HEK293 (cell line): ENCODE measurements at regions not wholly inside any gene's neighbourhood (a gene's known extent, or its start where the extent isn't known, plus 50 kb on each side); places are given as distances from the start of the nearest gene placed in this dataset.

Experiments used
- CTCF ChIA-PET: fragments of 350-600 bp; formaldehyde crosslinking; extraction: SDS; loops from one replicate; lab custom pipeline; 2021; ENCODE audit warnings: antibody characterized with exemption; lab: Yijun Ruan, JAX
- POLR2A ChIA-PET: fragments of 300-600 bp; formaldehyde crosslinking; extraction: SDS; loops from one replicate; lab custom pipeline; 2020; ENCODE audit warnings: antibody characterized with exemption, inconsistent platforms; lab: Yijun Ruan, JAX
- H3K27ac ChIP-seq: fragments of 200-500 bp; sonication (Bioruptor generic); 2 replicates; pipeline ENCODE4 v1.5.1; 2014; ENCODE audit warnings: low read depth, low read length, control low read depth, inconsistent platforms; ENCODE audit errors: extremely low read depth
- H3K36me3 ChIP-seq, 2 experiments: fragments of 200-500 bp in 1 of 2; sonication (Bioruptor generic) in 1 of 2; 1 replicate in 1 of 2; 2 replicates in 1 of 2; pipeline ENCODE4 v1.5.1; 2014 to 2017; ENCODE audit warnings: inconsistent platforms in 2 of 2, low read length in 2 of 2; ENCODE audit not compliant: control insufficient read depth in 2 of 2, insufficient read depth in 1 of 2
- H3K4me1 ChIP-seq: fragments of 200-500 bp; sonication (Bioruptor generic); 2 replicates; pipeline ENCODE4 v1.5.1; 2014; ENCODE audit warnings: mild to moderate bottlenecking, low read length, inconsistent platforms; ENCODE audit not compliant: control insufficient read depth, insufficient read depth
- H3K4me3 ChIP-seq: 2 replicates; pipeline ENCODE4 v1.5.1; 2011; ENCODE audit warnings: low read depth, mild to moderate bottlenecking, control low read depth, low read length, moderate library complexity
- H3K9me3 ChIP-seq: fragments of 200-500 bp; sonication (Bioruptor generic); 2 replicates; pipeline ENCODE4 v1.5.1; 2014; ENCODE audit warnings: low read depth, low read length, inconsistent platforms; ENCODE audit not compliant: control insufficient read depth, insufficient read depth
- GLI4 ChIP-seq: fragments of 450-650 bp; formaldehyde crosslinking; IDR thresholded peaks from 2 replicates; pipeline ENCODE4 v1.5.1; 2016; ENCODE audit warnings: missing biosample characterization, missing genetic modification characterization
- INSM2 ChIP-seq: fragments of 450-650 bp; formaldehyde crosslinking; IDR thresholded peaks from 2 replicates; pipeline ENCODE4 v1.5.1; 2016; ENCODE audit warnings: missing biosample characterization, missing genetic modification characterization
- PRDM10 ChIP-seq: fragments of 450-650 bp; formaldehyde crosslinking; IDR thresholded peaks from 2 replicates; pipeline ENCODE4 v1.5.1; 2016; ENCODE audit warnings: missing biosample characterization, missing genetic modification characterization
- PRDM2 ChIP-seq: fragments of 450-650 bp; formaldehyde crosslinking; IDR thresholded peaks from 2 replicates; pipeline ENCODE4 v1.5.1; 2016; ENCODE audit warnings: missing biosample characterization, missing genetic modification characterization, borderline replicate concordance
- SP3 ChIP-seq: fragments of 450-650 bp; formaldehyde crosslinking; IDR thresholded peaks from 2 replicates; pipeline ENCODE4 v1.5.1; 2016; ENCODE audit warnings: missing biosample characterization, missing genetic modification characterization
- ZNF121 ChIP-seq: fragments of 450-650 bp; formaldehyde crosslinking; IDR thresholded peaks from 2 replicates; pipeline ENCODE4 v1.5.1; 2016; ENCODE audit warnings: missing biosample characterization, missing genetic modification characterization
- ZNF155 ChIP-seq: fragments of 450-650 bp; formaldehyde crosslinking; IDR thresholded peaks from 2 replicates; pipeline ENCODE4 v1.5.1; 2016; ENCODE audit warnings: missing biosample characterization, missing genetic modification characterization
- ZNF157 ChIP-seq: fragments of 450-650 bp; formaldehyde crosslinking; IDR thresholded peaks from 2 replicates; pipeline ENCODE4 v1.5.1; 2016; ENCODE audit warnings: missing biosample characterization, missing genetic modification characterization
- ZNF184 ChIP-seq: fragments of 450-650 bp; IDR thresholded peaks from 2 replicates; pipeline ENCODE4 v1.5.1; 2018; ENCODE audit warnings: missing biosample characterization, mild to moderate bottlenecking, missing genetic modification characterization
- ZNF19 ChIP-seq: fragments of 450-650 bp; formaldehyde crosslinking; IDR thresholded peaks from 2 replicates; pipeline ENCODE4; 2016; ENCODE audit warnings: missing biosample characterization, missing genetic modification characterization, low read depth
- ZNF266 ChIP-seq: fragments of 450-650 bp; formaldehyde crosslinking; IDR thresholded peaks from 2 replicates; pipeline ENCODE4 v1.5.1; 2016; ENCODE audit warnings: missing biosample characterization, missing genetic modification characterization, low read depth
- ZNF274 ChIP-seq, 2 experiments: fragments of 200-500 bp in 1 of 2; fragments of 450-650 bp in 1 of 2; sonication (Bioruptor generic) in 1 of 2; formaldehyde crosslinking in 1 of 2; IDR thresholded peaks; 2 replicates each; pipeline versions ENCODE4 v1.5.1 to v1.6.1; 2014 to 2016; ENCODE audit warnings: borderline replicate concordance in 1 of 2, inconsistent platforms in 1 of 2, low read length in 1 of 2, missing biosample characterization in 1 of 2, missing genetic modification characterization in 1 of 2
- ZNF280D ChIP-seq: fragments of 450-650 bp; formaldehyde crosslinking; IDR thresholded peaks from 2 replicates; pipeline ENCODE4 v1.5.1; 2016; ENCODE audit warnings: missing biosample characterization, missing genetic modification characterization
- ZNF324 ChIP-seq: fragments of 450-650 bp; formaldehyde crosslinking; IDR thresholded peaks from 2 replicates; pipeline ENCODE4 v1.5.1; 2016; ENCODE audit warnings: missing biosample characterization, missing genetic modification characterization
- ZNF37A ChIP-seq: fragments of 450-650 bp; IDR thresholded peaks from 2 replicates; pipeline ENCODE4 v1.5.1; 2018; ENCODE audit warnings: missing biosample characterization, missing genetic modification characterization
- ZNF391 ChIP-seq: fragments of 450-650 bp; formaldehyde crosslinking; IDR thresholded peaks from 2 replicates; pipeline ENCODE4 v1.5.1; 2016; ENCODE audit warnings: low read depth, missing biosample characterization, missing genetic modification characterization, borderline replicate concordance
- ZNF701 ChIP-seq: fragments of 450-650 bp; formaldehyde crosslinking; IDR thresholded peaks from 2 replicates; pipeline ENCODE4 v1.5.1; 2016; ENCODE audit warnings: missing biosample characterization, missing genetic modification characterization
- ZNF837 ChIP-seq: fragments of 450-650 bp; formaldehyde crosslinking; IDR thresholded peaks from 2 replicates; pipeline ENCODE4 v1.5.1; 2016; ENCODE audit warnings: missing biosample characterization, missing genetic modification characterization
- ZNF843 ChIP-seq: fragments of 450-650 bp; formaldehyde crosslinking; IDR thresholded peaks from 2 replicates; pipeline ENCODE4 v1.5.1; 2016; ENCODE audit warnings: missing biosample characterization, missing genetic modification characterization
- ZSCAN16 ChIP-seq: fragments of 450-650 bp; formaldehyde crosslinking; IDR thresholded peaks from 2 replicates; pipeline ENCODE4 v1.5.1; 2016; ENCODE audit warnings: missing biosample characterization, missing genetic modification characterization

- H3K4me1 ChIP-seq: no peaks in the 10 kb centered on the region
- ChIA-PET POLR2A (no interaction called here), CTCF (no interaction called here)
- H3K9me3 ChIP-seq: no peaks in the 10 kb centered on the region
- no peaks in the 10 kb centered on the region for H3K36me3 ChIP-seq
- no peak overlapping the region for H3K4me3 ChIP-seq
- H3K27ac ChIP-seq: no peak overlapping the region
- TF ChIP-seq ZNF274 (IDR thresholded peaks at IDR 0.05; ENCODE audit: low read length): no peak
- no peak for TF ChIP-seq ZNF274 (tag by site-specific recombination; IDR thresholded peaks at IDR 0.05; ENCODE audit: borderline replicate concordance)
- TF ChIP-seq ZNF184: no peak
- TF ChIP-seq ZNF37A (tag by site-specific recombination): no peak
Measured at GRCh38 chr1:177569476-177569875, 398.7 kb downstream of the BRINP2 start.

GRCh38 chr1:177568622-177569021 lies 397.9 kb downstream of the BRINP2 start:
- ChIA-PET CTCF (interaction anchor here (0.6 kb wide), 1 partner anchor 42 kb away, joined by 4 read pairs; no protein-coding TSS in a partner anchor), POLR2A (no interaction called here)
- H3K27ac ChIP-seq: no peak overlapping the region
- H3K4me1 ChIP-seq: no peaks in the 10 kb centered on the region
- H3K36me3 ChIP-seq: no peaks in the 10 kb centered on the region
- TF ChIP-seq ZNF324 (tag by site-specific recombination): no peak
- TF ChIP-seq ZNF280D: no peak
- TF ChIP-seq ZNF266 (tag by site-specific recombination): no peak
- no peak for TF ChIP-seq ZNF157 (tag by site-specific recombination)
- no peak for TF ChIP-seq INSM2
- TF ChIP-seq ZSCAN16 (tag by site-specific recombination): no peak
- no peak for TF ChIP-seq ZNF843 (tag by site-specific recombination)
- no peak for TF ChIP-seq PRDM10
- no peak for TF ChIP-seq SP3 (tag by site-specific recombination)
- no peak for TF ChIP-seq ZNF19 (tag by site-specific recombination)
- no peak for TF ChIP-seq ZNF155 (tag by site-specific recombination)
- no peak for TF ChIP-seq ZNF837 (tag by site-specific recombination)
- TF ChIP-seq GLI4 (tag by site-specific recombination): no peak
- TF ChIP-seq ZNF121: no peak
- TF ChIP-seq ZNF701: no peak
- no peak for TF ChIP-seq PRDM2 (tag by site-specific recombination)
- TF ChIP-seq ZNF391 (tag by site-specific recombination): no peak
- H3K4me3 ChIP-seq: no peak overlapping the region
- H3K9me3 ChIP-seq: no peaks in the 10 kb centered on the region
